Natural killer cell (primary cell): ENCODE measurements at regions not wholly inside any gene's neighbourhood (a gene's known extent, or its start where the extent isn't known, plus 50 kb on each side); places are given as distances from the start of the nearest gene placed in this dataset.

Experiments
- ATAC-seq, 3 donors: fragments of 150-1000 bp in 2 of 3; fragments of 200-7000 bp in 1 of 3; cut with Tn5 transposase; 1 replicate in 1 of 3; 2 replicates in 2 of 3; pipeline ENCODE4 v1.10.0; 2021; ENCODE audit warnings: mild to moderate bottlenecking in 2 of 3, moderate library complexity in 2 of 3
- DNase-seq, 2 donors: peaks; one replicate each; pipeline versions ENCODE4 v3.0.0 to v3.0.0-alpha.2; 2013 to 2021; ENCODE audit warnings: mixed read lengths in 1 of 2
- H3K27ac ChIP-seq: one replicate; pipeline ENCODE4 v1.5.1; 2013; ENCODE audit warnings: mild to moderate bottlenecking, low read length
- H3K27me3 ChIP-seq: one replicate; pipeline ENCODE4 v1.6.1; 2013; ENCODE audit warnings: low read length; ENCODE audit not compliant: control insufficient read depth, insufficient read depth
- H3K36me3 ChIP-seq: one replicate; pipeline ENCODE4 v1.6.1; 2013; ENCODE audit warnings: low read length; ENCODE audit not compliant: control insufficient read depth, insufficient read depth
- H3K4me1 ChIP-seq: one replicate; pipeline ENCODE4 v1.6.1; 2013; ENCODE audit warnings: low read length; ENCODE audit not compliant: control insufficient read depth, insufficient read depth
- H3K4me3 ChIP-seq: one replicate; pipeline ENCODE4 v1.5.1; 2013; ENCODE audit warnings: low read length
- H3K9me3 ChIP-seq: one replicate; pipeline ENCODE4 v1.6.1; 2013; ENCODE audit warnings: low read length; ENCODE audit not compliant: control insufficient read depth, insufficient read depth
- H3K27ac Mint-ChIP-seq, 2 donors: one replicate each; pipeline ENCODE4 v1.8.0; 2022; ENCODE audit warnings: mild to moderate bottlenecking in 2 of 2, mixed read lengths in 2 of 2, moderate library complexity in 1 of 2
- H3K27me3 Mint-ChIP-seq, 2 donors: one replicate each; pipeline ENCODE4 v1.8.0; 2022; ENCODE audit warnings: low read depth in 2 of 2, mixed read lengths in 2 of 2
- H3K36me3 Mint-ChIP-seq: one replicate; pipeline ENCODE4 v1.8.0; 2022; ENCODE audit warnings: mixed read lengths
- H3K4me1 Mint-ChIP-seq, 2 donors: one replicate each; pipeline ENCODE4 v1.8.0; 2022; ENCODE audit warnings: mixed read lengths in 2 of 2
- H3K4me3 Mint-ChIP-seq: one replicate; pipeline ENCODE4 v1.8.0; 2022; ENCODE audit warnings: mild to moderate bottlenecking, moderate library complexity, mixed read lengths
- H3K9me3 Mint-ChIP-seq, 2 donors: one replicate each; pipeline ENCODE4 v1.8.0; 2022; ENCODE audit warnings: mixed read lengths in 2 of 2
- CTCF ChIP-seq: fragments of 200-600 bp; IDR thresholded peaks from one replicate; pipeline ENCODE4 v1.8.0; 2022; ENCODE audit warnings: antibody characterized with exemption
- WGBS: methylation state at CpG from one replicate; pipeline ENCODE4 v1.1.7; 2013; ENCODE audit warnings: missing lambda C conversion rate; ENCODE audit not compliant: insufficient coverage; 5-methylcytosine and 5-hydroxymethylcytosine counted together
- intact Hi-C: fragments of 100-400 bp; cut with micrococcal nuclease; formaldehyde crosslinking; loops from one replicate; pipeline ENCODE4 v1.14.2; 2022

- H3K9me3 Mint-ChIP-seq, result peaks cover 15 to 16% of the 10 kb centered on the region in 2 donors
- H3K4me3 ChIP-seq, result no peak overlapping the region
- H3K27ac Mint-ChIP-seq, result no peak overlapping the region
- H3K4me1 Mint-ChIP-seq, result no peaks in the 10 kb centered on the region
- H3K27ac ChIP-seq, result no peak overlapping the region
- H3K27me3 ChIP-seq, result no peaks in the 10 kb centered on the region
- intact Hi-C loops, result no loop called here
- DNase-seq, result no peak
- ATAC-seq, result no peak
- no CpG with 5 or more reads among the region's 2 CpGs for WGBS
- H3K9me3 ChIP-seq, result no peaks in the 10 kb centered on the region
- no peaks in the 10 kb centered on the region for H3K4me1 ChIP-seq
- no peak overlapping the region for H3K4me3 Mint-ChIP-seq
- H3K36me3 Mint-ChIP-seq, result peaks cover 5% of the 10 kb centered on the region
- no peaks in the 10 kb centered on the region for H3K27me3 Mint-ChIP-seq
- H3K36me3 ChIP-seq, result no peaks in the 10 kb centered on the region
- TF ChIP-seq CTCF, result no peak
Measured at GRCh38 chr6:102619585-102619984, 1226.1 kb downstream of the GRIK2 start.

DNA sequence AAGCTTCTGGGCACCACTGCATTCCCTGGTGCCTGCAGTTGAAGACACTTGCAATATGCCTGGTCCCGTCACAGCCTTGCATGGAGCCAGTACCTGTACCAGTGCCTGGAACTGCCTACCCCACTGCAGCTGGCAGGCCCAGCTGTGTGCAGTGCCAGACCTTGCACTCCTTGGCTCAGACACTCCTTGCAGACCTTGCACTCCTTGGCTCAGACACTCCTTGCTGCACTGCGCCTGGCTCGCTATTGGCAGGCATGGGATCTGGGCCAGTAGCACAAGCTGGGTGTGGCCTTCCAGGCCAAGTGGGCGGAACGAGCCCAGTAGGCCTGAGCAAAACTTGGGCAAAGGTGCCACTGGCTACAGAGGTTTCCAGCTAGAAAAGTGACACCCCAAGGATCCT lies 1189.1 kb downstream of the GRIK2 start:
- no peak for ATAC-seq
- peaks cover 2 to 8% of the 10 kb centered on the region in 2 donors for H3K9me3 Mint-ChIP-seq
- DNase-seq, result no peak
- H3K27ac ChIP-seq, result no peak overlapping the region
- intact Hi-C loops, result no loop called here
- peaks cover 13% of the 10 kb centered on the region for H3K9me3 ChIP-seq
- TF ChIP-seq CTCF, result no peak
- no peak overlapping the region for H3K27ac Mint-ChIP-seq
- H3K27me3 ChIP-seq, result no peaks in the 10 kb centered on the region
- no peaks in the 10 kb centered on the region for H3K27me3 Mint-ChIP-seq
- H3K4me3 ChIP-seq, result no peak overlapping the region
- no peaks in the 10 kb centered on the region for H3K4me1 ChIP-seq
- no peak overlapping the region for H3K4me3 Mint-ChIP-seq
- no peaks in the 10 kb centered on the region for H3K36me3 ChIP-seq
- no peaks in the 10 kb centered on the region for H3K36me3 Mint-ChIP-seq
- H3K4me1 Mint-ChIP-seq, result no peaks in the 10 kb centered on the region
- WGBS, result 90% methylated on average over 5 of the region's 5 CpGs

DNA sequence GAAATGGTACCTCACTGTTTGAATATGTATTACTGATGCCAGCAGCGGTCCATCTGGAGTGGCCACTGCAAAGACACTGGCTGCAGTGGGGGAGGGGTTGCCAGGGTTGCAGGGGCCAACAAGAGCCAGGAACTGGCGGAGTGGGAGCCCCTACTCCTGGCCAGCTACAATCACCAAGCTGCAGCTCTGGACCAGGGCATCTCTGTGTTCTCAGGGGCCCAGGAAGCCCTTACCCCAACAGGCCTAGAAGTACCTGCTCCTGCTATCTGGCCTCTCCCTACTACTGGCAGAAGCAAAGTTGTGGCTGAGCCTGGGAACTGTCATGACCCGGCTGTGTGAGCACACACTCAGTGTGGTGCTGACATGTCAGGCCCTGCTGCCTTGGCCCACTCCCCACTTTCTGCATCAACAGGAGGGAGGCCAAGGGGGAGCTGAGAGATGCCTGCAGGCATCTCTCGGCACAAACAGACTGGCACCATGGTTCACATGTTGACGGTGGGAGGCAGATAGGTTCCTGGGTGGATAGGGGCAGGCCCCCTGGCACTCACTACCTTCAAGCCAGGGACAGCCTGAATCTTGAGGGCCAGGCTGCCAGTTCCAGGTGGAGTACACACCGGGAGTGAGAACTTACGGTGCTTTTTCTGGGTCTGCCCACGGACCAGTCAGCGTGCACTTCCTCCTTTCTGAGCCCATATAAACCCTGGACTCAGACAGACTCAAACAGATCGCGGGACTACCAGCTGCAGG lies 1188.0 kb downstream of the GRIK2 start:
- H3K4me1 ChIP-seq, result no peaks in the 10 kb centered on the region
- TF ChIP-seq CTCF, result no peak
- intact Hi-C loops, result no loop called here
- no peak for DNase-seq
- H3K4me3 ChIP-seq, result no peak overlapping the region
- H3K9me3 ChIP-seq, result peaks cover 13% of the 10 kb centered on the region
- no peak overlapping the region for H3K27ac ChIP-seq
- Mint-ChIP-seq H3K36me3 (no peaks in the 10 kb centered on the region), H3K9me3 (peaks cover 2 to 5% of the 10 kb centered on the region in 2 donors), H3K27me3 (no peaks in the 10 kb centered on the region), H3K27ac (no peak overlapping the region), H3K4me1 (no peaks in the 10 kb centered on the region), H3K4me3 (no peak overlapping the region)
- 91% methylated on average over 11 of the region's 11 CpGs for WGBS
- no peaks in the 10 kb centered on the region for H3K27me3 ChIP-seq
- no peaks in the 10 kb centered on the region for H3K36me3 ChIP-seq
- ATAC-seq, result no peak
